HG03432 (cell line): ENCODE measurements at regions not wholly inside any gene's neighbourhood (a gene's known extent, or its start where the extent isn't known, plus 50 kb on each side); places are given as distances from the start of the nearest gene placed in this dataset.

Experiments
- ATAC-seq: cut with Tn5 transposase; IDR thresholded peaks from one replicate; pipeline ENCODE4 v1.9.1; 2021; ENCODE audit warnings: mild to moderate bottlenecking, moderate library complexity; ENCODE audit not compliant: unreplicated experiment

- no peak for ATAC-seq
Observed at GRCh38 chr11:92885600-92885999, 83.9 kb upstream of the MTNR1B start.

GRCh38 chr11:92886243-92886905 is 83.1 kb upstream of the MTNR1B start:
- peak; percentile 75 for ATAC-seq

- no peak for ATAC-seq
Observed at GRCh38 chr11:92888696-92889095, 80.8 kb upstream of the MTNR1B start.

GRCh38 chr11:92890846-92891245 is 78.6 kb upstream of the MTNR1B start:
- no peak for ATAC-seq

GRCh38 chr11:92892802-92893684 is 76.4 kb upstream of the MTNR1B start:
- ATAC-seq, result no peak

GRCh38 chr11:92894197-92894596 is 75.3 kb upstream of the MTNR1B start:
- no peak for ATAC-seq

GRCh38 chr11:92897487-92897886 is 72.0 kb upstream of the MTNR1B start:
- ATAC-seq, result no peak

GRCh38 chr11:92902417-92902816 is 67.0 kb upstream of the MTNR1B start:
- ATAC-seq, result no peak

- ATAC-seq, result no peak
Observed at GRCh38 chr11:92907671-92908070, 61.8 kb upstream of the MTNR1B start.

- no peak for ATAC-seq
Observed at GRCh38 chr11:92909214-92909613, 60.2 kb upstream of the MTNR1B start.

GRCh38 chr11:92911478-92911877 is 58.0 kb upstream of the MTNR1B start:
- ATAC-seq, result no peak

GRCh38 chr11:92915551-92915950 is 53.9 kb upstream of the MTNR1B start:
- ATAC-seq, result no peak

- no peak for ATAC-seq
Observed at GRCh38 chr11:92916299-92916698, 53.2 kb upstream of the MTNR1B start.

GRCh38 chr11:92917927-92918326 is 51.5 kb upstream of the MTNR1B start:
- no peak for ATAC-seq

GRCh38 chr11:92919048-92919447 is 50.4 kb upstream of the MTNR1B start:
- ATAC-seq, result no peak
